Adrenal gland (tissue), 5 donors: ENCODE measurements at regions not wholly inside any gene's neighbourhood (a gene's known extent, or its start where the extent isn't known, plus 50 kb on each side); places are given as distances from the start of the nearest gene placed in this dataset.

Experiments
- POLR2A ChIP-seq, 2 donors: fragments of 450-650 bp; IDR thresholded peaks; one replicate each; pipeline ENCODE4 v1.6.1; 2017; ENCODE audit warnings: antibody characterized with exemption in 2 of 2, mild to moderate bottlenecking in 2 of 2, moderate library complexity in 1 of 2
- TF ChIP-seq, protein P1 (sequence below), 6 experiments: fragments of 450-650 bp in 4 of 6; fragments of 200-600 bp in 2 of 6; sonication (generic) in 1 of 6; IDR thresholded peaks; 1 replicate in 5 of 6; 2 replicates in 1 of 6; pipeline versions ENCODE4 v1.5.1 to v1.8.0; 2016 to 2021; ENCODE audit warnings: antibody characterized with exemption in 6 of 6, mild to moderate bottlenecking in 2 of 6, moderate library complexity in 1 of 6
- donor health status: DM: no; HTN: no; CAD: no.

DNA sequence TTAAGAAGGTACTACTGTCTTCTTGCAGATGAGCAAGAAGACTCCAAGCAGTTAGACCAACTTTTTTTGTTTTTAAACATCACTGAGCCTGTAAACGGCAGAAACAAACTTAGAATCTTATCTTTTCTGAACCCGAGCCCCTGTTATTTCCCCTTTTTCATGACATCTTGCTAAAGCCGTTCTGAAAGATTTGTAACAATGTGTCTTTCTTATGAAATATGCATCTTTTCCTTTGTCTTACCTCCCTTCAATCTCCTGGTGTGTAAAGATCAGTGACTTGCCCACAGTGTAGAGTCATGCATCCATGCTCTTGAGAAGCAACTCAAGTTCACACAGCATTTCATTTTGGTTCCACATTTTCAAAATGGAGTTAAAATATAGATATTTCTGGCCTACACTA, 288.8 kb upstream of the CELF4 start:
- TF ChIP-seq, protein P1, sequence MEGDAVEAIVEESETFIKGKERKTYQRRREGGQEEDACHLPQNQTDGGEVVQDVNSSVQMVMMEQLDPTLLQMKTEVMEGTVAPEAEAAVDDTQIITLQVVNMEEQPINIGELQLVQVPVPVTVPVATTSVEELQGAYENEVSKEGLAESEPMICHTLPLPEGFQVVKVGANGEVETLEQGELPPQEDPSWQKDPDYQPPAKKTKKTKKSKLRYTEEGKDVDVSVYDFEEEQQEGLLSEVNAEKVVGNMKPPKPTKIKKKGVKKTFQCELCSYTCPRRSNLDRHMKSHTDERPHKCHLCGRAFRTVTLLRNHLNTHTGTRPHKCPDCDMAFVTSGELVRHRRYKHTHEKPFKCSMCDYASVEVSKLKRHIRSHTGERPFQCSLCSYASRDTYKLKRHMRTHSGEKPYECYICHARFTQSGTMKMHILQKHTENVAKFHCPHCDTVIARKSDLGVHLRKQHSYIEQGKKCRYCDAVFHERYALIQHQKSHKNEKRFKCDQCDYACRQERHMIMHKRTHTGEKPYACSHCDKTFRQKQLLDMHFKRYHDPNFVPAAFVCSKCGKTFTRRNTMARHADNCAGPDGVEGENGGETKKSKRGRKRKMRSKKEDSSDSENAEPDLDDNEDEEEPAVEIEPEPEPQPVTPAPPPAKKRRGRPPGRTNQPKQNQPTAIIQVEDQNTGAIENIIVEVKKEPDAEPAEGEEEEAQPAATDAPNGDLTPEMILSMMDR (IDR thresholded peaks at IDR 0.05): no peak
- no peak for TF ChIP-seq POLR2A (IDR thresholded peaks at IDR 0.05)
